GM13977 (cell line): ENCODE measurements at regions not wholly inside any gene's neighbourhood (a gene's known extent, or its start where the extent isn't known, plus 50 kb on each side); places are given as distances from the start of the nearest gene placed in this dataset.
"Not testable (repeated sequence)": the region's sequence is repeated elsewhere in the genome, so short reads cannot be mapped to it uniquely, and the experiment has no call there.

Experiments
- DNase-seq: peaks from one replicate; pipeline ENCODE4 v3.0.0; 2012; ENCODE audit warnings: low spot score
- CTCF ChIP-seq: IDR thresholded peaks from 2 replicates; pipeline ENCODE4 v1.5.1; 2012; ENCODE audit warnings: mild to moderate bottlenecking, control low read depth; ENCODE audit not compliant: insufficient read depth; ENCODE audit errors: extremely low read depth, missing control alignments
- in situ Hi-C: fragments of 300-500 bp; cut with MboI; formaldehyde crosslinking; loops from one replicate; pipeline ENCODE4 v1.12.0; 2022; ENCODE audit warnings: low sequenced_read_pairs, low pct_unique_long_range_greater_than_20kb, mixed read lengths, inconsistent platforms; ENCODE audit not compliant: unreplicated experiment

GRCh38 chr14:35929186-35929585 lies 103.0 kb downstream of the BRMS1L start:
- no peak for DNase-seq
- in situ Hi-C loops = no loop called here

GRCh38 chr14:35927727-35928126 lies 101.6 kb downstream of the BRMS1L start:
- TF ChIP-seq CTCF = no peak
- DNase-seq = no peak
- in situ Hi-C loops = no loop called here

More at GRCh38 chr14:35929186-35929585, 103.0 kb downstream of the BRMS1L start:
- no peak for TF ChIP-seq CTCF

- no peak for TF ChIP-seq CTCF
- in situ Hi-C loops = no loop called here
Observed at GRCh38 chr14:35925319-35925718, 99.2 kb downstream of the BRMS1L start.

GRCh38 chr14:35922590-35922989 lies 96.5 kb downstream of the BRMS1L start:
- DNase-seq, in situ Hi-C loops: not testable (repeated sequence)

More at GRCh38 chr14:35925319-35925718, 99.2 kb downstream of the BRMS1L start:
- no peak for DNase-seq

- in situ Hi-C loops = no loop called here
Observed at GRCh38 chr14:35921745-35922144, 95.6 kb downstream of the BRMS1L start.

More at GRCh38 chr14:35921745-35922144, 95.6 kb downstream of the BRMS1L start:
- no peak for DNase-seq
- TF ChIP-seq CTCF = no peak
